Ascending aorta (tissue), 2 donors: ENCODE measurements at regions not wholly inside any gene's neighbourhood (a gene's known extent, or its start where the extent isn't known, plus 50 kb on each side); places are given as distances from the start of the nearest gene placed in this dataset.

Source experiments
- DNase-seq, 2 donors: peaks; one replicate each; pipeline ENCODE4 v3.0.0-alpha.2; 2019; ENCODE audit warnings: low spot score in 2 of 2
- H3K27ac ChIP-seq, 2 donors: fragments of 200-600 bp; sonication (generic); one replicate each; pipeline ENCODE4 v1.5.1; 2016 to 2017; ENCODE audit warnings: mild to moderate bottlenecking in 1 of 2
- H3K27me3 ChIP-seq: fragments of 200-600 bp; sonication (generic); one replicate; pipeline ENCODE4 v1.5.1; 2017
- H3K36me3 ChIP-seq, 2 donors: fragments of 200-600 bp; sonication (generic); one replicate each; pipeline ENCODE4 v1.5.1; 2016
- H3K4me1 ChIP-seq, 2 donors: fragments of 200-600 bp; sonication (generic); one replicate each; pipeline ENCODE4 v1.5.1; 2016 to 2017; ENCODE audit warnings: mild to moderate bottlenecking in 1 of 2
- H3K4me3 ChIP-seq, 2 donors: fragments of 200-600 bp; sonication (generic); one replicate each; pipeline ENCODE4 v1.5.1; 2016 to 2017; ENCODE audit warnings: mild to moderate bottlenecking in 1 of 2
- H3K9me3 ChIP-seq, 2 donors: fragments of 200-600 bp; sonication (generic); one replicate each; pipeline ENCODE4 v1.5.1; 2016
- CTCF ChIP-seq, 3 experiments: fragments of 200-600 bp in 2 of 3; fragments of 450-650 bp in 1 of 3; sonication (generic) in 2 of 3; IDR thresholded peaks; one replicate each; pipeline ENCODE4 v1.5.1; 2016 to 2019; ENCODE audit warnings: antibody characterized with exemption in 3 of 3, mild to moderate bottlenecking in 1 of 3, moderate library complexity in 1 of 3
- intact Hi-C: fragments of 100-400 bp; cut with DNase I; formaldehyde crosslinking; loops from one replicate; pipeline ENCODE4 v1.15.1; 2023

- intact Hi-C loops = no loop called here
- DNase-seq = no peak
- Histone ChIP-seq H3K9me3 (no peaks in the 10 kb centered on the region), H3K27me3 (no peaks in the 10 kb centered on the region), H3K27ac (no peak overlapping the region), H3K4me1 (no peaks in the 10 kb centered on the region), H3K4me3 (no peak overlapping the region), H3K36me3 (no peaks in the 10 kb centered on the region)
- TF ChIP-seq CTCF (IDR thresholded peaks at IDR 0.05) = no peak
Observed at GRCh38 chr4:61036071-61036684, 163.9 kb upstream of the ADGRL3 start.

GRCh38 chr4:61041527-61041926 is 158.6 kb upstream of the ADGRL3 start:
- H3K36me3 ChIP-seq = no peaks in the 10 kb centered on the region
- no peak for DNase-seq
- no peaks in the 10 kb centered on the region for H3K27me3 ChIP-seq
- no peaks in the 10 kb centered on the region for H3K9me3 ChIP-seq
- TF ChIP-seq CTCF (IDR thresholded peaks at IDR 0.05) = no peak
- intact Hi-C loops = no loop called here
- H3K4me3 ChIP-seq = no peak overlapping the region
- H3K27ac ChIP-seq = no peak overlapping the region
- no peaks in the 10 kb centered on the region for H3K4me1 ChIP-seq

- intact Hi-C loops = no loop called here
- DNase-seq = no peak
- Histone ChIP-seq H3K9me3 (no peaks in the 10 kb centered on the region), H3K36me3 (no peaks in the 10 kb centered on the region), H3K27me3 (no peaks in the 10 kb centered on the region), H3K4me1 (no peaks in the 10 kb centered on the region), H3K27ac (no peak overlapping the region), H3K4me3 (no peak overlapping the region)
- TF ChIP-seq CTCF (IDR thresholded peaks at IDR 0.05) = no peak
Observed at GRCh38 chr4:61044837-61045236, 155.3 kb upstream of the ADGRL3 start.

- TF ChIP-seq CTCF (IDR thresholded peaks at IDR 0.05) = no peak
- no peak overlapping the region for H3K4me3 ChIP-seq
- intact Hi-C loops = no loop called here
- H3K27me3 ChIP-seq = no peaks in the 10 kb centered on the region
- no peak overlapping the region for H3K27ac ChIP-seq
- DNase-seq = no peak
- no peaks in the 10 kb centered on the region for H3K9me3 ChIP-seq
- no peaks in the 10 kb centered on the region for H3K36me3 ChIP-seq
- no peaks in the 10 kb centered on the region for H3K4me1 ChIP-seq
Observed at GRCh38 chr4:61049018-61049417, 151.1 kb upstream of the ADGRL3 start.

GRCh38 chr4:61067381-61067780 is 132.7 kb upstream of the ADGRL3 start:
- intact Hi-C loops = no loop called here
- Histone ChIP-seq H3K4me3 (no peak overlapping the region), H3K36me3 (no peaks in the 10 kb centered on the region), H3K4me1 (no peaks in the 10 kb centered on the region), H3K9me3 (no peaks in the 10 kb centered on the region), H3K27ac (no peak overlapping the region), H3K27me3 (no peaks in the 10 kb centered on the region)
- DNase-seq = no peak
- no peak for TF ChIP-seq CTCF (IDR thresholded peaks at IDR 0.05)

- H3K27ac ChIP-seq = no peak overlapping the region
- DNase-seq = no peak
- no peak for TF ChIP-seq CTCF (IDR thresholded peaks at IDR 0.05)
- H3K27me3 ChIP-seq = no peaks in the 10 kb centered on the region
- intact Hi-C loops = no loop called here
- no peaks in the 10 kb centered on the region for H3K9me3 ChIP-seq
- no peak overlapping the region for H3K4me3 ChIP-seq
- H3K4me1 ChIP-seq = no peaks in the 10 kb centered on the region
- no peaks in the 10 kb centered on the region for H3K36me3 ChIP-seq
Observed at GRCh38 chr4:61068060-61068459, 132.1 kb upstream of the ADGRL3 start.
